ENCODE measurements at regions not wholly inside any gene's neighbourhood (a gene's known extent, or its start where the extent isn't known, plus 50 kb on each side); places are given as distances from the start of the nearest gene placed in this dataset.

DNA sequence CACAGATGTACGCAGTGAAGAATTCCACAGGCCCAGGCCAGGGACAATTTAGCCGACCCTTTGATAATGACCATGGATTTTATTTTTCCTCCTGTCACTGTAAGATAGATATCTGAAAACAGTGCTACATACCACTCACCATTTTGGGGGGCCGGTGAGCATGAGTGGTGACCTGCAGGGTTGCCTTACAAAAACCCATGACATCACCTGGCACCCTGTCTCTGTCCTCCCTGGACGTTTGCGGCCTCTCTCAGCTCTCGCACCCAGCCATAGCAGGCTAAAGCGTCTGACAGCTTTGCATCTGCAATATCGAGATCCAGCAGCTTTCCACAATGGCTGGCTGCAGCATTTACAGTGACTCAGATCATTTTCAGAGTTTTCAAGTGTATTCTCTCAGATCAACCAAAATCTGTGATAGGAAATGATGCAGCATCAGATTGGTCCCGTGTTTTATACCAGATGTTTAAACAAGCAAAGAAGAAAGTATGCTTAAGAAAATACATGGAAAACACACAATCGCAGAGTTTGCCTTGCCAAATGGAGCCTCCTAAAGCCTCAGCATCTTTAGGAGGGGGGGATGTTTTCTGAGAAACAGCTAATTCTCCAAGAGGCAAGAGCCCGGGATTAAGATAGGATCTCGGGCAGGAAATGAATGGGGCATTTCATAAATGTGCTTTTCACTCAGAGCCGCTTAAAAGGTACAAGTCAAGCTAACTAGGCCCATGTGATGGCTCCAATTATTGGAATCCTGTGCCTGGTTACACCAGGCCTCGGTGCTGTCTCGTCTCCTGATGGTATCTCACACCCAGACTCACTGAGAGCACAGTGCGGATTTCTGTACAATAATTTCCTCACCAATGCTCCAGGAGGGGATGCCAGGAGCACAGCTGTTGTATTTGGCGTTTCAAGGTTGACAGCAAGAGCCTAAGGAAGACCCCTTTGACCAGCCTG, 257.3 kb downstream of the XXYLT1 start:
- DNase-seq (ENCODE audit: low read depth) = no peak

DNA sequence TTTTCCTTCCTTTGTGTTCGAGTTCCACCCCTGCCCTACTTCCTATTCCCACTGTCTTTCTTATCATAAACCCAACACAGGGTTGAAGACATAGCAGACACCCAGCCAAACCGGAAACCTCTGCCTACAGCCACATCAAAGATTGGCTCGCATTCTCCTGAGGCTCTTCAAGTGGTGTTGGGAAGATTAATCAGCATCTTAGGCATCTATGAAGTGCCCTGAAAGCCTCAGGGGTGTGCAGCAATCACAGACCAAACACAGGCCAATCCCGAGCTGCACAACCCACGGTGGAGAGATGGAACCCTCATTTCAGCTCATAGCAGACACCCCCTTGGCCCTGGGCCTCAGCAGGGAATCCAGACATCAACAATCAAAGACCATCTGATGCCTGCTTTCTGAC, 255.9 kb downstream of the XXYLT1 start:
- no peak for DNase-seq (ENCODE audit: low read depth)

DNA sequence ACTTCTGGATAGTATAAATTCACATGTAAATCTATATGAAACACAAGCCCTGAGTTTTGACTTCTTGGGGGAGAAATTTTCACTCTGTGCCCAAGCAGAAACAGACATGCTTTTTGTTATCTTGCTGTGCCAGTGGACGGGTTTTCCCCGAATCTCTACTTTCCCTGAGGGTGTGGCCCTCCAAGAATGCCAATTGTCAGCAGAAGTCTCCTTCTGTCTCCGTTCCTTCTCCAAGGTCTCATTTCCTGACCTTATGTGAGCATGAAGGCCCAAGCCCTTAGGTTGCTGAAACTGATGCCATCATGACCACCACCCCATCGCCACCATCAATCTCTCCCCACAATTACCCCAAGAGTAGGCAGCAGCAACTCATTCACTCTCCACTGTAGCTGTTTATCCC, 253.8 kb downstream of the XXYLT1 start:
- no peak for DNase-seq (ENCODE audit: low read depth)

Measured in T-helper 22 cell (primary cell).